ENCODE measurements at regions not wholly inside any gene's neighbourhood (a gene's known extent, or its start where the extent isn't known, plus 50 kb on each side); places are given as distances from the start of the nearest gene placed in this dataset.

DNA sequence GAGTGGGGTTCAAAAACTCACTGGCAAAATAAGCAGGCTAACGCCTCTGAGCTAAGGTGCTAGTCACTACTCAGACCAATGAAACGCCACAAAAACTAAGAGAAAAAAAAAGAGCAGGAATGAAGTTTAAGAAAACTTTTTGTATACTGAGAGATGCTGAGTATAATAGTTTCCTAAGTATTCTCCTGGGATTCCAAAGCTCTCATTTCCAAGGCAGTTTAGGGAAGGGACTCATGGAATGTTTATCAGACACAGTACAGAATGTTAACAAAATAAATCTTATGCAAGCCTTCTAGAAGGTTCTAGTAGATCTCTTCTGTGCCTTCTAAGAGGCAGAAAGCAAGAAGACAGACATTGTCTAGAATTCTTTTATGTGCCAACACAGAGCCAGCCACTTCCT, 361.9 kb downstream of the MTRR start:
- CTCF ChIA-PET (ENCODE audit: low intra/inter-chr PET ratio, low total read pairs) = no interaction called here
- no peak overlapping the region for H3K4me3 ChIP-seq (replicated peaks in 1 of 3; ENCODE audit: insufficient read depth in 1 of 3, low read depth in 2 of 3, low read length in 3 of 3)
- POLR2A ChIA-PET = no interaction called here
- in situ Hi-C loops (cut with HindIII; ENCODE audit: extremely low pct_ligation_motif_present, low pct_unique_long_range_greater_than_20kb) = no loop called here
- no peaks in the 10 kb centered on the region for H3K4me1 ChIP-seq (ENCODE audit: insufficient read depth, low read length)
- WGBS (ENCODE audit: low lambda C conversion rate) = 0% methylated on average over 2 of the region's 2 CpGs
- no peaks in the 10 kb centered on the region for H4K20me1 ChIP-seq (ENCODE audit: insufficient read depth, low read length)
- no peaks in the 10 kb centered on the region for H3K79me2 ChIP-seq (ENCODE audit: insufficient read depth, low read length)
- H3K9ac ChIP-seq (ENCODE audit: insufficient read depth, low read depth, low read length) = no peak overlapping the region
- no TSS peak for BruUV-seq (replicated peaks)
- H3K27me3 ChIP-seq (ENCODE audit: control insufficient read depth in 1 of 2, insufficient read depth in 2 of 2, low read length in 2 of 2) = no peaks in the 10 kb centered on the region
- ATAC-seq (no peak), DNase-seq (ENCODE audit: low spot score) (no peak), FAIRE-seq (no peak)
- intact Hi-C loops (cut with micrococcal nuclease; ENCODE audit: unreplicated experiment) = no loop called here
- H2AFZ ChIP-seq (ENCODE audit: low read length) = no peak overlapping the region
- no peak overlapping the region for H3K4me2 ChIP-seq (ENCODE audit: low read depth, low read length)
- no peaks in the 10 kb centered on the region for H3K36me3 ChIP-seq (replicated peaks in 1 of 2; ENCODE audit: control insufficient read depth in 1 of 2, insufficient read depth in 2 of 2, low read length in 2 of 2)
- no peaks in the 10 kb centered on the region; the same call in 1 of the 2 replicates for H3K9me3 ChIP-seq (ENCODE audit: low read length)
- H3K27ac ChIP-seq (ENCODE audit: extremely low read length, insufficient read depth, low read length) = no peak overlapping the region
- TF ChIP-seq ATF7-NPFF (CRISPR knock-in tag; IDR thresholded peaks at IDR 0.05; ENCODE audit: low read depth) (no peak), ESRRA (CRISPR knock-in tag; IDR thresholded peaks at IDR 0.05; ENCODE audit: low read depth) (no peak), POLR2AphosphoS5 (IDR thresholded peaks at IDR 0.05; ENCODE audit: low read depth, low read length) (no peak), ZNF577 (CRISPR knock-in tag; IDR thresholded peaks at IDR 0.05; ENCODE audit: borderline replicate concordance, low read depth) (no peak), NR1H2 (CRISPR knock-in tag; IDR thresholded peaks at IDR 0.05; ENCODE audit: borderline replicate concordance, low read depth) (no peak), CHCHD3 (CRISPR knock-in tag; IDR thresholded peaks at IDR 0.05) (no peak), ZNF274 (CRISPR knock-in tag; IDR thresholded peaks at IDR 0.05) (no peak), RARA (CRISPR knock-in tag; IDR thresholded peaks at IDR 0.05) (no peak), ERF (CRISPR knock-in tag; IDR thresholded peaks at IDR 0.05) (no peak), ZNF768 (CRISPR knock-in tag; IDR thresholded peaks at IDR 0.05) (no peak), ZFYVE20 (CRISPR knock-in tag; IDR thresholded peaks at IDR 0.05; ENCODE audit: borderline replicate concordance, low read depth) (no peak), EHMT2 (IDR thresholded peaks at IDR 0.05; ENCODE audit: borderline replicate concordance, low read depth, low read length) (no peak), PPARG (CRISPR knock-in tag; conservative IDR thresholded peaks at IDR 0.05) (no peak), ZBTB20 (CRISPR knock-in tag; IDR thresholded peaks at IDR 0.05; ENCODE audit: borderline replicate concordance, low read depth) (no peak)
- TF ChIP-seq, protein P1, sequence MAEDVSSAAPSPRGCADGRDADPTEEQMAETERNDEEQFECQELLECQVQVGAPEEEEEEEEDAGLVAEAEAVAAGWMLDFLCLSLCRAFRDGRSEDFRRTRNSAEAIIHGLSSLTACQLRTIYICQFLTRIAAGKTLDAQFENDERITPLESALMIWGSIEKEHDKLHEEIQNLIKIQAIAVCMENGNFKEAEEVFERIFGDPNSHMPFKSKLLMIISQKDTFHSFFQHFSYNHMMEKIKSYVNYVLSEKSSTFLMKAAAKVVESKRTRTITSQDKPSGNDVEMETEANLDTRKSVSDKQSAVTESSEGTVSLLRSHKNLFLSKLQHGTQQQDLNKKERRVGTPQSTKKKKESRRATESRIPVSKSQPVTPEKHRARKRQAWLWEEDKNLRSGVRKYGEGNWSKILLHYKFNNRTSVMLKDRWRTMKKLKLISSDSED (CRISPR knock-in tag; IDR thresholded peaks at IDR 0.05) = no peak
- TF ChIP-seq, protein P2, sequence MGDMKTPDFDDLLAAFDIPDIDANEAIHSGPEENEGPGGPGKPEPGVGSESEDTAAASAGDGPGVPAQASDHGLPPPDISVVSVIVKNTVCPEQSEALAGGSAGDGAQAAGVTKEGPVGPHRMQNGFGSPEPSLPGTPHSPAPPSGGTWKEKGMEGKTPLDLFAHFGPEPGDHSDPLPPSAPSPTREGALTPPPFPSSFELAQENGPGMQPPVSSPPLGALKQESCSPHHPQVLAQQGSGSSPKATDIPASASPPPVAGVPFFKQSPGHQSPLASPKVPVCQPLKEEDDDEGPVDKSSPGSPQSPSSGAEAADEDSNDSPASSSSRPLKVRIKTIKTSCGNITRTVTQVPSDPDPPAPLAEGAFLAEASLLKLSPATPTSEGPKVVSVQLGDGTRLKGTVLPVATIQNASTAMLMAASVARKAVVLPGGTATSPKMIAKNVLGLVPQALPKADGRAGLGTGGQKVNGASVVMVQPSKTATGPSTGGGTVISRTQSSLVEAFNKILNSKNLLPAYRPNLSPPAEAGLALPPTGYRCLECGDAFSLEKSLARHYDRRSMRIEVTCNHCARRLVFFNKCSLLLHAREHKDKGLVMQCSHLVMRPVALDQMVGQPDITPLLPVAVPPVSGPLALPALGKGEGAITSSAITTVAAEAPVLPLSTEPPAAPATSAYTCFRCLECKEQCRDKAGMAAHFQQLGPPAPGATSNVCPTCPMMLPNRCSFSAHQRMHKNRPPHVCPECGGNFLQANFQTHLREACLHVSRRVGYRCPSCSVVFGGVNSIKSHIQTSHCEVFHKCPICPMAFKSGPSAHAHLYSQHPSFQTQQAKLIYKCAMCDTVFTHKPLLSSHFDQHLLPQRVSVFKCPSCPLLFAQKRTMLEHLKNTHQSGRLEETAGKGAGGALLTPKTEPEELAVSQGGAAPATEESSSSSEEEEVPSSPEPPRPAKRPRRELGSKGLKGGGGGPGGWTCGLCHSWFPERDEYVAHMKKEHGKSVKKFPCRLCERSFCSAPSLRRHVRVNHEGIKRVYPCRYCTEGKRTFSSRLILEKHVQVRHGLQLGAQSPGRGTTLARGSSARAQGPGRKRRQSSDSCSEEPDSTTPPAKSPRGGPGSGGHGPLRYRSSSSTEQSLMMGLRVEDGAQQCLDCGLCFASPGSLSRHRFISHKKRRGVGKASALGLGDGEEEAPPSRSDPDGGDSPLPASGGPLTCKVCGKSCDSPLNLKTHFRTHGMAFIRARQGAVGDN (CRISPR knock-in tag; IDR thresholded peaks at IDR 0.05) = no peak
- TF ChIP-seq, protein P3, sequence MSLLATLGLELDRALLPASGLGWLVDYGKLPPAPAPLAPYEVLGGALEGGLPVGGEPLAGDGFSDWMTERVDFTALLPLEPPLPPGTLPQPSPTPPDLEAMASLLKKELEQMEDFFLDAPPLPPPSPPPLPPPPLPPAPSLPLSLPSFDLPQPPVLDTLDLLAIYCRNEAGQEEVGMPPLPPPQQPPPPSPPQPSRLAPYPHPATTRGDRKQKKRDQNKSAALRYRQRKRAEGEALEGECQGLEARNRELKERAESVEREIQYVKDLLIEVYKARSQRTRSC (CRISPR knock-in tag; IDR thresholded peaks at IDR 0.05; ENCODE audit: low read depth) = no peak
- TF ChIP-seq, protein P4, sequence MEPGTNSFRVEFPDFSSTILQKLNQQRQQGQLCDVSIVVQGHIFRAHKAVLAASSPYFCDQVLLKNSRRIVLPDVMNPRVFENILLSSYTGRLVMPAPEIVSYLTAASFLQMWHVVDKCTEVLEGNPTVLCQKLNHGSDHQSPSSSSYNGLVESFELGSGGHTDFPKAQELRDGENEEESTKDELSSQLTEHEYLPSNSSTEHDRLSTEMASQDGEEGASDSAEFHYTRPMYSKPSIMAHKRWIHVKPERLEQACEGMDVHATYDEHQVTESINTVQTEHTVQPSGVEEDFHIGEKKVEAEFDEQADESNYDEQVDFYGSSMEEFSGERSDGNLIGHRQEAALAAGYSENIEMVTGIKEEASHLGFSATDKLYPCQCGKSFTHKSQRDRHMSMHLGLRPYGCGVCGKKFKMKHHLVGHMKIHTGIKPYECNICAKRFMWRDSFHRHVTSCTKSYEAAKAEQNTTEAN (CRISPR knock-in tag; conservative IDR thresholded peaks at IDR 0.05) = no peak
